ENCODE measurements at regions not wholly inside any gene's neighbourhood (a gene's known extent, or its start where the extent isn't known, plus 50 kb on each side); places are given as distances from the start of the nearest gene placed in this dataset.
"Not testable (repeated sequence)": the region's sequence is repeated elsewhere in the genome, so short reads cannot be mapped to it uniquely, and the experiment has no call there.

DNA sequence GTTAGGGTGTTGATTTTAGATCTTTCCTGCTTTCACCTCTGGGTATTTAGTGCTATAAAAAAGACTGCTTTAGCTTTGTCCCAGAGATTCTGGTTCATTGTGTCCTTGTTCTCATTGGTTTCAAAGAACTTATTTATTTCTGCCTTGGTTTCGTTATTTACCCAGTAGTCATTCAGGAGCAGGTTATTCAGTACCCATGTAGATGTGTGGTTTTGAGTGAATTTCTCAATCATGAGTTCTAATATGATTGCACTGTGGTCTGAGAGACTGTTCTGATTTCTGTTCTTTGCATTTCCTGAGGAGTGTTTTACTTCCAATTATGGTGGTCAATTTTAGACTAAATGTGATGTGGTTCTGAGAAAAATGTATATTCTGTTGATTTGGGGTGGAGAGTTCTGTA is 167.1 kb upstream of the KYNU start:
- no peak for DNase-seq

DNA sequence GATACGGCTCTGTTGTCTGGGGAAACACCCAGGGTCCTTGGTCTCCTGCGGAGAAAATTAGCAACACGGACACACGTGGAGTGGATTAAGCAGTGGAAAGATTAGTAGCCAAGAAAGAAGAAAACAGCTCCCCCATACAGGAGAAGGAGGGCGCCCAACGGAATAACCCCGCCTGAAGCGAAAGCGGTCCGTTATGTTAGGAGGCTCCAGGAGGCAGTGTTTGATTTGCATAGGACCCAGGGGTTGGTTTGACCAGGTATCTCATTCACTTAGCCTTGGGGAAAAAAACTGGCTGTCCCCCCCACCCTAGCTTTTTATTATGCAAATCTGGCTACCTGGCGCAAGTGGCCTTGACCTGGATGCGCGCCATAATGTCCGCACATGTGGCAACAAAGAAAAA is 170.1 kb upstream of the KYNU start:
- DNase-seq, result no peak

DNA sequence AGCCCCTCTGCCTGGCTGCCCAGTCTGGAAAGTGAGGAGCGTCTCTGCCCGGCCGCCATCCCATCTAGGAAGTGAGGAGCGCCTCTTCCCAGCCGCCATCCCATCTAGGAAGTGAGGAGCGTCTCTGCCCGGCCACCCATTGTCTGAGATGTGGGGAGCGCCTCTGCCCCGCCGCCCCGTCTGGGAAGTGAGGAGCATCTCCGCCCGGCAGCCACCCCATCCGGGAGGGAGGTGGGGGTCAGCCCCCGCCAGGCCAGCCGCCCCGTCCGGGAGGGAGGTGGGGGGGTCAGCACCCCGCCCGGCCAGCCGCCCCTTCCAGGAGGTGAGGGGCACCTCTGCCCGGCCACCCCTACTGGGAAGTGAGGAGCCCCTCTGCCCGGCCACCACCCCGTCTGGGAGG is 175.1 kb upstream of the KYNU start:
- DNase-seq, result not testable (repeated sequence)

DNA sequence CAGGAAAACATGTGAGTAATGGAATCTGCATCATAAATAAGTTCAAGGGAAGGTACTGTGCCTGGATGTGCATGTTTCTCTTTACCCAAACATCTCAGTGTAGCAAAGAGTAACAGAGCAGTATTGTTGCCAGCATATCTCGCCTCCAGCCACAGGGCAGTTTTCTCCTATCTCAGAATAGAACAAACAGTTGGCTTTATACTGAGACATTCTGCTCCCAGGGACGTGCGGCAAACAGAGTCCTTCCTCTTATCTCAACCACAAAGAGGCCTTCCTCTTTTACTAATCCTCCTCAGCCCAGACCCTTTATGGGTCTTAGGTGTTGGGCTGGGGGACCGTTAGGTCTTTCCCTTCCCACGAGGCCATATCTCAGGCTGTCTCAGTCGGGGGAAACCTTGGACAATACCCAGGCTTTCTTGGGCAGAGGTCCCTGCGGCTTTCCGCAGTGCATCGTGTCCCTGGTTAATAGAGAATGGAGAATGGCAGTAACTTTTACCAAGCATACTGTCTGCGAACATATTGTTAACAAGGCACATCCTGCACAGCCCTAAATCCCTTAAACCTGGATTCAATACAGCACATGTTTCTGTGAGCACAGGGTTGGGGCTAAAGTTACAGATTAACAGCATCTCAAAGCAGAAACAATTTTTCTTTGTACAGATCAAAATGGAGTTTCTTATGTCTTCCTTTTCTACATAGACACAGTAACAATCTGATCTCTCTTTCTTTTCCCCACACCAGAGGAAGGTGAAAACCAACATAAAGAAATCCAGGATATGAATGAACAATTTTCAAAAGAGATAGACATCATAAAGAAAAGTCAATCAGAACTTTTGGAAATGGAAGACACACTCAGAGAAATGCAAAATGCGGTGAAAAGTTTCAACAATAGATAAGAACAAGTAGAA is 181.9 kb upstream of the KYNU start:
- DNase-seq, result not testable (repeated sequence)

DNA sequence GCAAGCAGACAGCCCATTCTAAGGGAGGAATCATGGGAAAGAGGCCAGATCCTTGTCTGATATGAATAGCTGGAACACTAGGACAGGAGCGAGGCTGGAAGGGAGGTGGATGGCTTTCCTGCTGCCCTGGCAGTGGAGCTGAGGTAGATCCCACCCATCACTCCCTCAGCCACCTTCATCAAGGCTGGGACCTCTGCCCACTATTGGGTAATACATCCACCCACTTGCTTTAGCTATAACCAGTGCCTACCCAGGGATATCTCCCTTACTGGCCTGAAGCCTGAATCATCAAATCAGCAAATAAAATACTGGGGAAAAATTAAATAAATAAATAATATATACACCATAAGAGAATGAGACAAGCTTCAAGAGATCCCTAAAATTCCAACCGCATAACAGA is 183.2 kb upstream of the KYNU start:
- DNase-seq, result no peak

DNA sequence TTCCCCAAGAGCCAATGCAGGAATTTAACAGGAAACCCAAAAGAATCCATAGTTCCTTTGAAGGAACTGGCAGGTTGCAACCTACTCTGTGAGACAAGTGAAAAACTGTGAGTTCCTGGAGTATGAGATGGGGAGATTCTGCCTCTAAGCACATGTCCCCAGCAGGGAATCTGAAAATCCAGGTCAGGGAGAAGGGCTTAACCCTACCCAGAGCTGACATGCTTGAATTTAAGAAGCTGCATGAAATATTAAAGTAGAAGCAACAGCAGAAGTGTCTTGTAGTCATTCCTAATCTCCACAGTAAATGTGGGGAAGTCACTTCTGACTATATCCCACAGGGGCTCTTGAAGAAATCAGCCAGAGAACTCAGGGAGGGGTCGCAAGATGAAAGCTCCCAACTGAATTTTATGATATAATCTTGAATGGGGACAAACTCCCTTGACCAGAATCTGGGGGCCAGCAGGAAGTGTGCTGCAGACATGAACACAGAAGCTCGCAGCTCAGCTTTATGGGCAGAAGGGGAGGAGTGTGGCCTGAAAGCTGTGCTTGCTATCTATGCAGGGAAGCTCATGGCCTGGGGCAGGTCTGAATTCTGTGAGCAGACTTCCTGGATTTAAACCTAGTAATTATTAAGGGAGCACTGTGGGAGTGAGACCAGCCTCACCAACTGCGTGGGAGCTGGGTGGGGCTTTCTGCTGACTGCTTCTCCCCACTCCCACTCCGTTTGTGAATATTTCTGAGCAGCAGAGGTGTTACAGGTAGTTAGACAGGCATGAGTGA is 184.1 kb upstream of the KYNU start:
- DNase-seq, result no peak

DNA sequence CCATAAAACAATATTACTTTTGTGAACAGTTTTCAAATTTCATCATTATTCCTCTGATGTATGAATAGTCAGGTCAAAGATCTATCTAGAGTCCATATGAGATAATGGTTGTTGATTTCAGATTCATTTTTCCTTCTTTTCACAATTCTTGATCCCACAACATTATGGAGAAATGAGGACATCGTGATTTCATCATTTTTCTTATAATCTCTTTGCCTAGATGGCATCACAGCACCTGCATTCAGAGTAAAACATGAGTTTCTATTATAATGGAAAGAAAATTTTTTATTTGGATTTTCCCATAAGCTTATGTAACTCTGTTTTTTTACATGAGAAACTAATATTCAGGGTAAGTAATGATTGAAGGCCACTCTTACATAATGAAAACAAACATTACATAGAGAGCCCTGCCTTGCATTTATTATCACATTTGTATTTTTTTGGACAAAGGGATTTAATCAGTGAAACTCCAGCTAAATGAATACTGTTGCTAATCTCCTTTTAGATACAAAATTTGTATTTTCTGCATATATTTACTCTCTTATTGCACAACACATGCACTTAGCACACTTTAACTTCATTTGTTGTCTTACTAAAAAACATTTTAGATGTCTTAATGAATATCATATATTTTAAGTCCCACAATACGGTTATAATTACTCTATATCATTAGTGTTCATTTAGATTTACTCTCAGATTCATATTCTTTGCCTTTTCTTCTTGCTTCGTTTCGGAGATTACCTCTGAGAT is 188.4 kb upstream of the KYNU start:
- no peak for DNase-seq

DNA sequence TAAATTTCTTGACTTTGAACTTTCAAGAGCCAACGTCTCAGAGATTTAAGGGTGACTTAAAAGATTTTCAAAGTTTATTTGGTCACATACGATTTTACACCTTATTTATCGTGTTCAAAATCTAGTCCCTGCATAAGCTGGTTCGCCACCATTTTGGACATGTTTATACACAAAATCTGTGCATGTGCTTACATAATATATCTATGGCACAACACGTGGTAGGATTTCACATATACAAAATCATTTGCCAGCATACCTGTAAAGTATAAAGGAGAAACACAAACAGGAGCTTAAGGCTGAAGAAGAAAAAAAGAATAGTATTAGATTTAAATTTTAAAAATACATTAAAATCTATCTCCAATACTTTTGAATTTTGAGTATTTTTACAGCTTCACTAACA is 190.0 kb upstream of the KYNU start:
- DNase-seq, result no peak

DNA sequence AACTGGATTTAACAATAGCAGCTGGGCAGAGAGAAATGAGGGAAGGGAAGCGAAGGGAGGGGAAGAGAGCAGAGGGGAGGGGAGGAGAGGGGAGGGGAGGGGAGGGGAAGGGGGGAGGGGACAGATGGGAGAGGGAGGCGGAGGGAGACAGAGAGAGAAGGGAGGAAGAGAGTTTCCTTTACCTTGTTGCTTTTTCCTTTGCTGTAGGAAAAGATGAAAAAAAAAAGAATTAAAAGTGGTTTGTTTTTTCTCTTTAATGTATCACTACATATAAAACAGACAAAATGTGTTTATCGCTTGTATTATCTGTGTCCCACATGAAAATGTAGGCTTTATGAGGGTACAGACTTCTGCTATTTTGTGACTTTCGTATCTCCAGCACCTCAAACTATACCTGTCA is 190.4 kb upstream of the KYNU start:
- no peak for DNase-seq

DNA sequence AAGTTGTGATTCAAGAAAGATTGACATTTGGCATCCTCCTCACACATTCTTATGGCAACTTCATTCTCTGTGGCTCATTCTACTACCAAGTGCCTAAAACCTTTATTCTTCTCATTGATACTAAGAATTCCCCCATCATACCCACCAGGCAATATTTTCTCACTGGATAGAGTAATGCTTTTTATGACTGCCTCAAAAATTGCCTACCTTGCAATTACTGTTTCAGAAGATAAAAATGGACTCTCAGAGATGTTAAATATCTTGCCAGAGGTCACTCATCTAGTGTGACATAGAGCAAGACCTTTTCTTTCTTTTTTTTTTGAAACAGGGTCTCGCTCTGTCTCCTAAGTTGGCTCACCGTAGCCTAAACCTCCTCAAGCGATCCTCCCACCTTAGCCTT is 192.8 kb upstream of the KYNU start:
- DNase-seq, result no peak

DNA sequence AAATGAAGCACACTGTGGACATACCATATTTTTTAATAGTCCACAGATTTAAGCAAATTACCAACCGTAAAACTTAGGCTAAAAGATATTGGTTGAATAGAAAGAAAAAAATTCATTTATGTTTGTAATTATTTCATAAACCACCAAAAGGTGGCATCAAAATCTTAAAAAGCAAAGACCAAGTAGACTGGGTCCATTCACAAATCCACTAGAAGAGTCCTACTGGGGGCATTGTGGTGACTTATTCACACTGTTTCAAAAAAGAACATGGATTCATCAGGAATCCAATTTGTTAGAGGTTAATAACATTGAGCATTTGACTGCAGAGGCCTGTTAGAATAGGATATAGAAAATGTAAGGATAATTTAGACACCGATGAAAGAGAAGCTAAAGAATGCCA is 194.9 kb upstream of the KYNU start:
- peak; percentile 6 for DNase-seq

DNA sequence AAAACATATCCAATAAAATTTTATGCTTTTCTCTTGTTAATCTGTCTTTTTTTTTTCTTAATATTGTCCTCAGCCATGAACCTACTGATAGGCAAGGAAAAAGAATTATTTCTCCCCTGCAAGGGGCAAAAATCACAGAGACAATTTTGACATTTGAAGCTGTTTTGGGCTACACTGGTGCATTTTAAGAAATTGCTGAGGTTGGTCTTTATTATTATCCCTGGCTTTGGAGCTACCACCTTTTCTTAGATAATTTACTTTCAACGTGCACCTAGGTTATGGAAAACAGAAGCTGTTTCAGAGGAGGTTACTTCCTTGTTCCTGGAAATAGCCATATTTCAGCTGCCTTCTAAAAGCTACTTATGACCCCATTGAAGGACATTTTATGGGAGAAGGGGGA is 195.5 kb upstream of the KYNU start:
- DNase-seq, result no peak

DNA sequence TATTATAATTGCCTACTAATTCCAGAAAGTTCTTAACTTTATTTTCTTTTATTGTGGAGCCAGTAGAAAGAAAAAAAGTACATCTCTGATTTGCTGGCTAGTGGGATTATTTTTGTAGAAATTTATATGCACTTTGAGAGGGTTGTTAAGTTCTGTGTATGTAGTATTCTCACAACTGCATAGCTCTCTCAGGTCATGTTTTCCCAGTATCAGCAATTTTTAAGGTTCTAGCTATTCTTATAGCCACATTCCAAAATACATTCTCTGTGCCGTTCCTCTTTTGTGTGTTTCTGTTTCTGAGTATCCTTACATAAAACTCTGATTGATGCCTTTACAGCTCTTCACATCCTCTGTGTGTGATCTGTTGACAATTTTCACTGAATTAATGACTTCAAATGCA is 199.3 kb upstream of the KYNU start:
- no peak for DNase-seq

DNA sequence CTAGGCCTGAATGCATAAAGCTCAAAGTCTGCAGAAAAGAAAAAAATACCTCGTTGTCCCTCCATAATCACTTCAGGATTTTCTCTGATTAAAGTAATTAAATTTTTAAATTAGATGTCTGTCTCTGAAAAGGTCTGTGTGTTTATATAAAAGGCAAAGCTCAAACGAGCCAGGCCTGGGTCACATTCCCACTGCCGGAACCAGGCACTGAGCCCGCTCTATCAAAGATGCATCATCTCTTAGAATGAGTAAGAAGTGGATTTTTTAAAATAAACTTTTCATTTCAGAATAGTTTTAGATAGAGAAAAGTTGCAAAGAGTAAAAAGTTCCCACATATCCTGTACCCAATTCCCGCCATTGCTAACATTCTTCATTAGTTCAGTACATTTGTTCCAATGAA is 202.1 kb upstream of the KYNU start:
- DNase-seq, result no peak

DNA sequence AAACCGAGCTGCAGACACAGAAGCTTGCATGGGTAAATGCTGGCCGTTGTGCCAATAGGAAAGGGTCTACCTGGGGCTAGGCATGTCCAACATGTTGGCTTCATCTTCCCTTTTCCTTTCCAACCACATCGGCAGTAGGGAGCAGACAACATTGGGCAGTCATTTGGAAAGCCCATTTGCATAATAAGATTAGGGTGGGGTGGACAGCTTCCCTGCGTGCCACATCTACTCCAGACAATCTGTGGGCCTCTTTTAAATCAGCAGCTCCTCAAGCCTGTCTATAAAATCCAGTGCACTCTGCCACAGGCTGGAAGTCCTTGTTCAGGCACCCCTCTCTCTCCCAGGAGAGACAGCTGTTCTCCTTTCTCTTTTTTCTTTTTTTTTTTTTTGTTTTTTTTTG is 203.6 kb upstream of the KYNU start:
- DNase-seq, result no peak

DNA sequence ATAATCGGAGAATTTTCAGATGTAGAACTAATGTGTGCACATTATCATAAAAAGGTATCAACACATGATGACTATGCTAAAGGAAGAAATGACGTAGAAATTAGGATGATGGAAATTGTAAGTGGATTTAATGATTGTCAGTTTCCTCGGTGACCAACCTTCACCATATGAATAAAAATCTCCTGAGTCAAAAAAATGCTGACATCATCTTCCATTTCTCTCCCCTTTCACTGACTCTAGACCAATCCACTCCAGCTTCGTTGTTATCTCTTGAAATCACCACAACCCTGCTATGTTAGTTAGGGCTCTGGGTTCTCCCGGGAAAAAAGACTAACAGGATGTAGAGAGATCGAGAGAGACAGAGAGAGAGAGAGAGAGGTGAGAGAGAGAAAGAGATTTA is 204.8 kb upstream of the KYNU start:
- no peak for DNase-seq

DNA sequence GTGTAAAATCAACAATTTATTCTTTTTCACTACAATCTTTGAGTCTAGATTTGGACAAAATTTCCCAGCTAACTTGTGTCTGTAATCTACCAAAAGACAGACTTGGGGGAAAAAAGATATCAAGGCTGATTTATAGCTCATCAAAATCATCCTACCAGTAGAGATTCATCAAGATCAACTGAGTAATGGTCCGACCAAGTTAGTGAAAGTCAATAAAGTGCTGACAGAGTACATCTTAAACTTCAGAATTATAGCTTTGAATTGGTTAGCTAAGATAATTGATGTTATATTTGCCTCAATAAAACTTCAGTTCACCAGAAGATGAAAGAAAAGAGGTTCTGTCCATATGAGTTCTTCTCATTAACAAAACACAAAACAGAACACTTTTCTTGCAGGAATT is 207.1 kb upstream of the KYNU start:
- no peak for DNase-seq

DNA sequence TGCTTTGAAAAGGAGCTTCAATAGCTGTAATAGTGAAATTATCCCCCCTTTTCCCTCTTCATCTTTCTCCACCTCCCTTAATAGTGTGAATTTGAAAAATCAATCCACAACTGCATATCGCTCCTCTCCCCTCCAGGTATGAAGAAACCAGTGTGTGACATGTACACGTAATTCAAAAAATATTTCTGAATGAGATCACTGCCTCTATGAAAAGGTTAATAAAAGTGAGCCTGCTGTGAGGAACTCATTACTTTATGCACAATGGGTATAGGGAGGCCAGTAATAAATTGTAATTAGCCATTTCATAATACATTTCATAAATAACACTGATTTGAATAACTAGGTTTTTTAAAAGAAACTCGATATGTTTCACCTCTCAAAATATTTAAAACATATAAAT is 209.0 kb upstream of the KYNU start:
- no peak for DNase-seq

DNA sequence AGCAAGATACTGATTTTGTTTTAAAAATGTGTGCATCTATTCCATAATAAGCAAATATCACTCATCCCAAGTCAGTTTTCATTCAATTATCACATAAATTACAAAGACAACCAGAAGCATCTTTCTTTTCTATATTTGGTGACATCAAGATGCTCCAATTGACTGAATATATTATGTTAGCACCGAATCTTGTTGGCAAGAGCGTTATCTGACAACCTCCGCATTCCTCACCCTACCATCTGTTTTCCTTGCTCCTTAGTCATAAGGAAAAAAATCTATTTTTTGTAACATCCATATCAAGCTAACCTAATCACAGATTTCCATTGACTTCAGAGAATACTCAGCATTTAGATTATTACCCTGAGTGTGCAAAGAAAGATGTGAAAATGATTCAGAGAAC is 212.2 kb upstream of the KYNU start:
- no peak for DNase-seq

DNA sequence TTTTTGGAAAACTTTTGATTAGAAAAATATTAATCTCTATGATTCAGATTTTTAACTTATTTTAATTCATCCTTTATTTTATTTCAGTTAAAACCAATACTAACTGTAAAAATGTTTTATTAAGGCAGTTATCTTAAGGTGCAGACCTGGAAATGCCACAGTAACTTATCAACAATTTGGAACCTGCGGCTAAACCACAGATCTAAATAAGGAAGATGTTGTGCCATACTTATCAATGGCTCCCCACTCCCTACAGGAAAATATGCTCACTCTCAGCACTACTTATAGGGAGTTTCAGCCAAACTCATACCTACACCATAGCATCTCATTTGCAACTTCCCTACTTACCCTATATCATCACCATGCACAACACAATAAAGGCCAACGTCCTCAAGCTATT is 226.9 kb upstream of the KYNU start:
- no peak for DNase-seq

DNA sequence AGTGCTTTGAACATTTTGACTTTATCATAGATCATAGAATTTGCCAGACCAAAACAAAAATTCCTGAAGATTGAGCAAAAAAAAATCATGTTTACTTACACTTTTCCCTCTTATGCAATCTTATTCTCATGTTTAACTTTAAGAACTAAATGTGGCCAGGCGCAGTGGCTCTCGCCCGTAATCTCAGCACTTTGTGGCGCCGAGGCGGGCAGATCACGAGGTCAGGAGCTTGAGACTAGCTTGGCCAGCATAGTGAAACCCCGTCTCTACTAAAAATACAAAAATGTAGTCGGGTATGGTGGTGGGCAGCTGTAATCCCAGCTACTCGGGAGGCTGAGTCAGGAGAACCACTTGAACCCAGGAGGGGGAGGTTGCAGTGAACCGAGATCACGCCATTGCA is 227.9 kb upstream of the KYNU start:
- no peak for DNase-seq

DNA sequence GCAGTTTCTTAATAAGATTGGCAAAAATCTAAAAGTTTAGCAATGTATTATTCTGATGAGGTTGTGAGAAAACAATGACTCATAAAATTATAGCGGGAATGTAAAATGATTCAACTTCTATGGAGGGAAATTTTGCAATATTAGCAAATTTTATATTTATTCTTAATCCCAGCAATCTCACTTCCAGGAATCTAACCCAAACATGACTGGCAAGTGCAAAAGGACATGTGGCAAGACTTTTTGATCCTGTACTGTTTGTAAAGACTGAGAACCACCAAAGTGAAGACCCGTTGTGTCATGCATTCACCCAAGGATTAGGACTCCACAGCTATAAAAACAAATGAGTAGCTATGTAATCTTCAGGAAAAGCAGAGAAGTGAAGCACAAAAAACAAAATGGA is 234.8 kb upstream of the KYNU start:
- no peak for DNase-seq

DNA sequence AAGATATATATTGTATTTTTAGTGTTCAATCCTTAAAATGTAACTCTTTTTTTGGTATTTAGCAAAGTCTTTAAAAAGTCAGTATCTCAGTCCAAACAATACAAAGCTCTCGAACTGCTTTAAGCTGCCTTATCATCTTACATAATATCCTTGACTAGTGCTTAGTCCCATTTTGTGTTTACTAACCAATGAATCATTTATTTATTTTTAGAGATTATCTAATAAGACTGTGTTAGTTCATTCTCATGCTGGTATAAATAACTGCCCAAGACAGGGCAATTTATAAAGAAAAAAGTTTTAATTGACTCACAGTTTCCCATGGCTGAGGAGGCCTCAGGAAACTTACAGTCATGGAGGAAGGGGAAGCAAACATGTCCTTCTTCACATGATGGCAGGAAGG is 248.3 kb upstream of the KYNU start:
- DNase-seq, result no peak

DNA sequence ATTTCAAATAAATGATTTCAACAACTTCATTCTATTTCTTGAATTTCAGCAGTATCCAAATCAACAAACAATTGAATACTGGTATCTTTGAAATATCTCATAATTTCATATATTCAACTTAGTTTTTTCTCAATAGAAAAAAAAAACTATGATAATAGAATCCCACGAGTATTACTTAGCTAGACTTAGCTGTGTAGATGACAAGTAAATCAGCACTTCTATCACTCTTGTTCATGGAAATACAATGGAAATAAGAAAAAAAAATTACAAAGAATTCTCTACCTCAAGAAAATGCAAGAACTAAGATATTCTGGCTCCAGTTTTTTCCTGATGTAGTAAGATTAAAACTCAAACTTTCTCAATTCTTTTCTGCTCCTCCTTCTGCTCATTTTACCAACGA is 256.2 kb upstream of the KYNU start:
- no peak for DNase-seq

All from EL (cell line).